ENCODE measurements at regions not wholly inside any gene's neighbourhood (a gene's known extent, or its start where the extent isn't known, plus 50 kb on each side); places are given as distances from the start of the nearest gene placed in this dataset.

- no peak overlapping the region for H3K9ac ChIP-seq (ENCODE audit: low read depth, low read length)
- H3K4me2 ChIP-seq (ENCODE audit: low read length) = no peak overlapping the region
- peaks cover 6% of the 10 kb centered on the region for H3K4me1 ChIP-seq (ENCODE audit: control insufficient read depth, insufficient read depth, low read length)
- H3K9me3 ChIP-seq (replicated peaks; ENCODE audit: low read length) = peaks cover 2% of the 10 kb centered on the region
- no peak overlapping the region for H3K4me3 ChIP-seq (ENCODE audit: low read length)
- peaks cover 21% of the 10 kb centered on the region for H3K27me3 ChIP-seq (ENCODE audit: control insufficient read depth, insufficient read depth, low read length)
- no peaks in the 10 kb centered on the region for H3K36me3 ChIP-seq (ENCODE audit: insufficient read depth, low read length)
Observed at GRCh38 chr16:87075319-87075860, 241.8 kb downstream of the C16orf95 start.

- Histone ChIP-seq H3K4me3 (ENCODE audit: low read length) (no peak overlapping the region), H3K9ac (ENCODE audit: low read depth, low read length) (no peak overlapping the region), H3K4me1 (ENCODE audit: control insufficient read depth, insufficient read depth, low read length) (peaks cover 6% of the 10 kb centered on the region), H3K9me3 (replicated peaks; ENCODE audit: low read length) (peaks cover 10% of the 10 kb centered on the region), H3K27me3 (ENCODE audit: control insufficient read depth, insufficient read depth, low read length) (peaks cover 11% of the 10 kb centered on the region), H3K4me2 (ENCODE audit: low read length) (no peak overlapping the region), H3K36me3 (ENCODE audit: insufficient read depth, low read length) (no peaks in the 10 kb centered on the region)
Observed at GRCh38 chr16:87076331-87076949, 240.8 kb downstream of the C16orf95 start.

- peaks cover 10% of the 10 kb centered on the region for H3K27me3 ChIP-seq (ENCODE audit: control insufficient read depth, insufficient read depth, low read length)
- no peak overlapping the region for H3K9ac ChIP-seq (ENCODE audit: low read depth, low read length)
- no peak overlapping the region for H3K4me2 ChIP-seq (ENCODE audit: low read length)
- H3K4me1 ChIP-seq (ENCODE audit: control insufficient read depth, insufficient read depth, low read length) = peaks cover 6% of the 10 kb centered on the region
- H3K36me3 ChIP-seq (ENCODE audit: insufficient read depth, low read length) = no peaks in the 10 kb centered on the region
- H3K9me3 ChIP-seq (replicated peaks; ENCODE audit: low read length) = peaks cover 10% of the 10 kb centered on the region
- no peak overlapping the region for H3K4me3 ChIP-seq (ENCODE audit: low read length)
Observed at GRCh38 chr16:87076950-87077749, 240.0 kb downstream of the C16orf95 start.

- H3K9ac ChIP-seq (ENCODE audit: low read depth, low read length) = no peak overlapping the region
- no peak overlapping the region for H3K4me3 ChIP-seq (ENCODE audit: low read length)
- peaks cover 10% of the 10 kb centered on the region for H3K9me3 ChIP-seq (replicated peaks; ENCODE audit: low read length)
- H3K4me2 ChIP-seq (ENCODE audit: low read length) = no peak overlapping the region
- no peaks in the 10 kb centered on the region for H3K36me3 ChIP-seq (ENCODE audit: insufficient read depth, low read length)
- peaks cover 13% of the 10 kb centered on the region for H3K27me3 ChIP-seq (ENCODE audit: control insufficient read depth, insufficient read depth, low read length)
- H3K4me1 ChIP-seq (ENCODE audit: control insufficient read depth, insufficient read depth, low read length) = peaks cover 6% of the 10 kb centered on the region
Observed at GRCh38 chr16:87077750-87078127, 239.5 kb downstream of the C16orf95 start.

DNA sequence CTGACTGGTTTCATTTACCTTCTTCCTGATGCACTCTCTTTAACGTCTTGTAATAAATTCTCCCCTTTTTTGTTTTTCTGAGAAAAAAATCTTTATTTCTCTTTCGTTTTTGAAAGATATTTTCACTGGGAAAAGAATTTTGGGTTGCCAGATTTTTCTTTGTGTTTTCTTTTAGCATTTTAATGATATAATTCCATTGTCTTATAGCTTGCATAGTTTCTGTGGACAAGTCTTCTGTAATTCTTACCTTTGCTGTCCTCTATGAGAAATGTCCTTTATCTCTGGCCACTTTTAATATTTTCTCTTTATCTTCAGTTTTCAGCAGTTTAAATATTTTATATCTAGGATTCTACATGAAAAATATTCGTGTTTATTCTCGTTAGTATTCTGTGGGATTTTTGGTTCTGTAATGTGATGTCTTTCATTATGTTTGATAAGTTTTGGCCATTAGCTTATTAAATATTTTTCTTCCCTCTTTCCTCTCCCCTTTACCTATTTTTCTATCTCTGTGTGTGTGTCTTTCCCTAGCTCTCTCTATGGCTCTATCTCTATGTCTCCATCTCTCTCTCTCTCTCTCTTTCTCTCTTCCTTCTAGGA, 236.5 kb downstream of the C16orf95 start:
- Histone ChIP-seq H3K4me3 (ENCODE audit: low read length) (no peak overlapping the region), H3K9ac (ENCODE audit: low read depth, low read length) (no peak overlapping the region), H3K36me3 (ENCODE audit: insufficient read depth, low read length) (no peaks in the 10 kb centered on the region), H3K9me3 (replicated peaks; ENCODE audit: low read length) (peaks cover 10% of the 10 kb centered on the region), H3K27me3 (ENCODE audit: control insufficient read depth, insufficient read depth, low read length) (peaks cover 17% of the 10 kb centered on the region), H3K4me1 (ENCODE audit: control insufficient read depth, insufficient read depth, low read length) (peaks cover 6% of the 10 kb centered on the region), H3K4me2 (ENCODE audit: low read length) (no peak overlapping the region)

GRCh38 chr16:87085441-87085840, 231.8 kb downstream of the C16orf95 start:
- peaks cover 8% of the 10 kb centered on the region for H3K9me3 ChIP-seq (replicated peaks; ENCODE audit: low read length)
- H3K36me3 ChIP-seq (ENCODE audit: insufficient read depth, low read length) = no peaks in the 10 kb centered on the region
- no peak overlapping the region for H3K9ac ChIP-seq (ENCODE audit: low read depth, low read length)
- peaks cover 64% of the 10 kb centered on the region for H3K27me3 ChIP-seq (ENCODE audit: control insufficient read depth, insufficient read depth, low read length)
- no peak overlapping the region for H3K4me2 ChIP-seq (ENCODE audit: low read length)
- no peaks in the 10 kb centered on the region for H3K4me1 ChIP-seq (ENCODE audit: control insufficient read depth, insufficient read depth, low read length)
- no peak overlapping the region for H3K4me3 ChIP-seq (ENCODE audit: low read length)

GRCh38 chr16:87086156-87086555, 231.0 kb downstream of the C16orf95 start:
- H3K9ac ChIP-seq (ENCODE audit: low read depth, low read length) = no peak overlapping the region
- peaks cover 3% of the 10 kb centered on the region for H3K9me3 ChIP-seq (replicated peaks; ENCODE audit: low read length)
- no peaks in the 10 kb centered on the region for H3K36me3 ChIP-seq (ENCODE audit: insufficient read depth, low read length)
- H3K4me1 ChIP-seq (ENCODE audit: control insufficient read depth, insufficient read depth, low read length) = no peaks in the 10 kb centered on the region
- H3K4me2 ChIP-seq (ENCODE audit: low read length) = no peak overlapping the region
- H3K4me3 ChIP-seq (ENCODE audit: low read length) = no peak overlapping the region
- H3K27me3 ChIP-seq (ENCODE audit: control insufficient read depth, insufficient read depth, low read length) = peaks cover 70% of the 10 kb centered on the region

- Histone ChIP-seq H3K9ac (ENCODE audit: low read depth, low read length) (no peak overlapping the region), H3K4me3 (ENCODE audit: low read length) (no peak overlapping the region), H3K4me2 (ENCODE audit: low read length) (no peak overlapping the region), H3K9me3 (replicated peaks; ENCODE audit: low read length) (no peaks in the 10 kb centered on the region), H3K27me3 (ENCODE audit: control insufficient read depth, insufficient read depth, low read length) (peaks cover 70% of the 10 kb centered on the region), H3K4me1 (ENCODE audit: control insufficient read depth, insufficient read depth, low read length) (no peaks in the 10 kb centered on the region), H3K36me3 (ENCODE audit: insufficient read depth, low read length) (no peaks in the 10 kb centered on the region)
Observed at GRCh38 chr16:87086575-87086974, 230.6 kb downstream of the C16orf95 start.

DNA sequence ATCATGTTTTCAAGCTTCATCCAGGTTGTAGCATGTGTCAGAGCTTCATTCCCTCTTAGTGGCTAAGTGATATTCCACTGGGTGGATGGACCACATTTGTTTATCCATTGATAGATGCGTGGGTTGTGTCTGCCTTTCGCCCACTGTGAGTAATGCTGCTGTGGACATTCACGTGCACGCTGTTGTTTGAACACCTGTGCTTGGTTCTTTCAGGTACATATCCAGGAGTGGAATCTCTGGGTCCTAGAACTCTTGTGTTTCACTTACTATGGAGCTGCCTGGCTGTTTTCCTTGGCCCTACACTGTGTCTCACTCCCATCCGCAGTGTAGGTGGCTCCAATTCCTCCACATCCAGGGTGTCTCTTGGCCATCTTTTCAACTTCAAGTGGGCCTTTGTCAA, 224.2 kb downstream of the C16orf95 start:
- Histone ChIP-seq H3K4me1 (ENCODE audit: control insufficient read depth, insufficient read depth, low read length) (no peaks in the 10 kb centered on the region), H3K27me3 (ENCODE audit: control insufficient read depth, insufficient read depth, low read length) (peaks cover 86% of the 10 kb centered on the region), H3K9me3 (replicated peaks; ENCODE audit: low read length) (no peaks in the 10 kb centered on the region), H3K4me2 (ENCODE audit: low read length) (no peak overlapping the region), H3K9ac (ENCODE audit: low read depth, low read length) (no peak overlapping the region), H3K36me3 (ENCODE audit: insufficient read depth, low read length) (no peaks in the 10 kb centered on the region), H3K4me3 (ENCODE audit: low read length) (no peak overlapping the region)

DNA sequence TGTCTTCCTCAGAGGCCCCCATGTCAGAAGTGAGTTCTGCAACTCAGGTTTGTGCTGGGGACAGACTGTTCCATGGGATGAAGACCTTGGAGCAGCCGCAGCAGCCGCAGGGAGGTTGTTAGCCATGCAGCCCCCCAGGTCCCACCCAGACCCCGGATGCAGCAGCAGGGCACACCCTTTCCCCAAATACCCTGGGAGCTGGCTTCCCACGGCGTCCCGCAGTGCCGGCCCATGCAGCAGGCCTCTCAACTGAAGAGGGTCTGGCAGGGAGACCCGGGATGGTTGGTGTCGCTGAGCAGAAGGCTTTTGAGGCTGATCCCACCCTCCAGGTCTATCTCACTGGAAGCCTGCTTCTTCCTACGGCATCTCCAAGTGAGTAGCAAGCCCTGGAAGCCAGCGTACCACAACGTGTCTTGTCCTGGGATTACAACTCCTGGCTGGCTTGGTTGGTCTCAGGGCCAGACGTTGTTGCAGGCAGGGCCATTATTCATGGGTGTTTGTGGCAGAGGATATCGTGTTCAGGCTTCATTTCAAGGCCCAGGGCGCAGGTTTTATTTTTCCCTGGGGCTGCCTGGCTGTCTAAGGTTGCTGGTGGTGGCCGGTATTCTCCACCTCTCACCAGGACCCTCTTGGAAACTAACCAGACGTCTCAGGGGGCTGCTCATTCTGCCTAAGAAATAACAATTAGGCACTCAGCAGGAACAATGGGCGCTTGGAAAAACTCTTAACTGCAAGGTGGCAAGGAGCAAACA, 223.2 kb downstream of the C16orf95 start:
- Histone ChIP-seq H3K36me3 (ENCODE audit: insufficient read depth, low read length) (no peaks in the 10 kb centered on the region), H3K27me3 (ENCODE audit: control insufficient read depth, insufficient read depth, low read length) (peaks cover 87% of the 10 kb centered on the region), H3K4me3 (ENCODE audit: low read length) (no peak overlapping the region), H3K4me2 (ENCODE audit: low read length) (no peak overlapping the region), H3K9me3 (replicated peaks; ENCODE audit: low read length) (no peaks in the 10 kb centered on the region), H3K9ac (ENCODE audit: low read depth, low read length) (no peak overlapping the region), H3K4me1 (ENCODE audit: control insufficient read depth, insufficient read depth, low read length) (no peaks in the 10 kb centered on the region)

- H3K9me3 ChIP-seq (replicated peaks; ENCODE audit: low read length) = no peaks in the 10 kb centered on the region
- no peaks in the 10 kb centered on the region for H3K4me1 ChIP-seq (ENCODE audit: control insufficient read depth, insufficient read depth, low read length)
- H3K9ac ChIP-seq (ENCODE audit: low read depth, low read length) = no peak overlapping the region
- H3K36me3 ChIP-seq (ENCODE audit: insufficient read depth, low read length) = no peaks in the 10 kb centered on the region
- no peak overlapping the region for H3K4me2 ChIP-seq (ENCODE audit: low read length)
- peaks cover 87% of the 10 kb centered on the region for H3K27me3 ChIP-seq (ENCODE audit: control insufficient read depth, insufficient read depth, low read length)
- H3K4me3 ChIP-seq (ENCODE audit: low read length) = no peak overlapping the region
Observed at GRCh38 chr16:87094556-87094865, 222.7 kb downstream of the C16orf95 start.
